Stimulated activated CD4-positive, alpha-beta T cell treated with anti-CD3 and anti-CD28 coated beads, Interleukin-15, amount 100 ng/mL, for 48 hours (primary cell): ENCODE measurements at regions not wholly inside any gene's neighbourhood (a gene's known extent, or its start where the extent isn't known, plus 50 kb on each side); places are given as distances from the start of the nearest gene placed in this dataset.
"Not testable (repeated sequence)": the region's sequence is repeated elsewhere in the genome, so short reads cannot be mapped to it uniquely, and the experiment has no call there.

ENCODE experiments used
- DNase-seq, 2 donors: peaks; one replicate each; pipeline ENCODE4 v3.0.0-alpha.2; 2020; ENCODE audit warnings: low read depth in 2 of 2

DNA sequence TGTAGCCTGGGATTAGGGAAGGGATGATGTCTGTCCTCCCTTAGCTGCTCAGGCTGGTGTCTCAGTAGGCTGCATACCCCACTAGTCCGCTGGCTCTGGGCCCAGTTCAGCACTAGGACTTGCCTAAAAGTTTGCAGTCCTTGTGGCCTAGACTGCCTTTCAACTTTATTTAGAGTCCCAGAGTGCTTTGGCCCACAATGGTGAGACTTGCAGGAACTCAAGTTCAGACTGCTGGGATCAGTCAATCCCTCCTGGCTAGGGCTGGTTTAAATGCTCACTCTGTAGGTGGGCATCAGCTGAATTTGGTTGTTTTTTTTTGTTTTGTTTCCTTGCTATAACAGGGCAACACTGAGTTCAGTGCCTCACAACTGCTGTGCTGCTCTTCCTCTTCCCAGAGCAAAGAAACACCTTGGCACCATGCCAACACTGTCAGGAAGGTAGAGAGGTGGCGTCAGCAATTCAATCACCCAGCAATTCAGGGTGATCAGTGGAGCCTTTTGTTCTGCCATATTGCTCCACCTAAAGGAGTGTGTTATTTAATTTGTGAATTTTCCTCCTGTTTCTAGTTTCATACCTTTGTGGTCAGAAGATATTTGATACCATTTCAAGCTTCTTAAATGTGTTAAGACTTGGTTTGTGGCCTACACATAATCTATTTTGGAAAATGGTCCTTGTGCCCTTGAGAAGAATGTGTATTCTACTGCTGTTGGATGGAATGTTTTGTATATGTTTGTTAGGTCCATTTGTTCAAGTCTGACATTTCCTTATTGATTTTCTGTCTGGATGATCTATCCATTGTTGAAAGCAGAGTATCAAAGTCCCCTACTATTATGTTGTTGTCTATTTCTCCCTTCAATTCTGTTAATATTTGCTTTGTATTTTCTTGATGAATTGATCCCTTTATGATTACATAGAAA lies 284.0 kb upstream of the PMFBP1 start:
- DNase-seq = no peak

DNA sequence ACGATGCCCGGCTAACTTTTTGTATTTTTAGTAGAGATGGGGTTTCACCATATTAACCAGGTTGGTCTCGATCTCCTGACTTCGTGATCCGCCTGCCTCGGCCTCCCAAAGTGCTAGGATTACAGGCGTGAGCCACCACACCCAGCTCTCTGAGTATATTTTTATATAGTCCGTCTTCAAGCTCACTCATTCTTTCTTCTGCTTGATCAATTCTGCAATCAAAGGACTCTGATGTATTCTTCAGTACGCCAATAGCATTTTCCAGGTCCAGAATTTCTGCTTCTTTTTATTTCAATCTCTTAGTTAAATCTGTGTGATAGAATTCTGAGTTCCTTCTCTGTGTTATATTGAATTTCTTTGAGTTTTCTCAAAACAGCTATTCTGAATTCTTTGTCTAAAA lies 281.9 kb upstream of the PMFBP1 start:
- DNase-seq = not testable (repeated sequence)

DNA sequence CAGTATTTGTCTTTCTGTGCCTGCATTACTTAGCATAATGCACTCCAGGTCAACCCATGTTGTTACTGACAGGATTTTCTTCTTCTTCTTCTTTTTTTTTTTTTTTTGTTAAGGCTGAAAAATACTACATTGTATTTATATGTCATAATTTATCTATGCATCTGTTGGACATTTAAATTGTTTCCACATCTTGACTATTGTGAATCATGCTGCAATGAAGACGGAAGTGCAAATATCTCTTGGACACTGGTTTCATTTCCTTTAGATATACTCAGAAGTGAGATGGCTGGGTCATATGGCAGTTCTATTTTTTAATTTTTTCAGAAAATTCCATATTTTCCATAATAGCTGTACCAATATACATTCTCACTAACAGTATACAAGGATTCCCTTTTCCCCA lies 272.7 kb upstream of the PMFBP1 start:
- no peak for DNase-seq

DNA sequence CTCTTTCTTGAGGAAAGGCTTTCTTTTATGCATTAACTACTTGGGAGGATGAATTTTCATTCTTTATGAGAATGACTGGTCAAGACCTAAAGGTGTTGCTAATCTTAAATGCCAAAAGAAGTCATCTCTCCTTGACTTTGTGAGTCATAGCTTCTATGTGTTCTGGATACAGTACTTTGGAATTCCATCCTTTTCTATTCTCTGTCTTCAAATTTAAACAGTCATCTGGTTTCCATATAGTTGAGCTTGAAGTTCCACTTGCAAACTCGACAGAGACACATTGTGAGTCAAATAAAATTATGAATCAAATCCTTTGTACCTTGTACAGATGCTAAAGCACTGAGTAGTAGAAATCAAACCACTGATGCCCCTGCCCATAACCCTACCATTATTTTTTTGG lies 271.9 kb upstream of the PMFBP1 start:
- DNase-seq = no peak

DNA sequence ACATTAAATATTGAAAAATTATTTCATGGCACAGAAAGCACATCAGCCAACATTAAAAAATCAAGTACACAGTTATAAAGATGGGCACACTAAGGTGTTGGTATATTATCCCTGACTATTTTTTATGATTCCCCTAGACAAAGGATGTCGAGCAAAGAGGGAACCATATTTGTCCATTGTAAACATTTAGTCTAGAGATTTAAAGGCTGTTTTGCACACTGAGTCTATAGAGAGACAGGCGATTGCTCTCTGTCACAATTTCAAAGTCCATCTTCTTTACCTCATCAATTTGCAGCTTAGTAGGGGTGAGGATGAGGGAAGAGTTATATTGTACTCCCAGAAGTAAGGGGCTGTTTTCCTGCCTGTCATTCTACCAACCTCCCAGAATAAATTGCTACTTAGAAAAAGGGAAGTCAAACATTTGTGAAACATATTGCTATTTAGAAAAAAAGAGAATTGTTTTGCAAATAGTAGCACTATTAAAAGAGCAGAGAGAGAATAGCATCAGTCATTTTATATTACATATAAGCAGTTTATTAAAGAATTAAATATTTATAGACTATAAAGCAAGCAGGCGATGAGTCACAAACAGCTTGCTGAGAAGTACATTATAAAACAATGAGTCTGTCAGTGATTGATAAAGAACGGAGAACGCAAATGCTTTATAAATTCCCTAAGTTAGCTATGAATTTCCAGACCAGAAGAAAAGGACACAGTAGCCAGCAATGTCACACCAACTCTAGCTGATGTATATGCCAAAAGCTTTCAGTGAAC lies 270.6 kb upstream of the PMFBP1 start:
- no peak for DNase-seq

DNA sequence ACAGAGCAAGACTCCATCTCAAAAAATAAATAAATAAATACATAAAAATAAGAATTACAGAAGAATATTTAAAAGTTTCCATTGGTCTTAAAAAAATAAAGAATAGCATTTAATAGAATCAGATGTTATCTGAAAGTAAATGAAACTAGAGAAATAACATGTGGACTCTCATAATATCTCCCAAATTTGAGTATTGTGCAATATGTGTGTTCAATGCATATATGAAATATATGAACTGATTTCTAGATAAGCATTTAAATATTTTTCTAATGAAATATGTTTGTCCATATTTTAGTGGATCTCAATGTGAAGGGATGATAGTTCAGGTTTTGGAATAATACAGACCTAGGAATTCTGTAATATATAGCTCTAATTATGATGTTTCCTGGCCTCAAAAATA lies 265.9 kb upstream of the PMFBP1 start:
- no peak for DNase-seq

DNA sequence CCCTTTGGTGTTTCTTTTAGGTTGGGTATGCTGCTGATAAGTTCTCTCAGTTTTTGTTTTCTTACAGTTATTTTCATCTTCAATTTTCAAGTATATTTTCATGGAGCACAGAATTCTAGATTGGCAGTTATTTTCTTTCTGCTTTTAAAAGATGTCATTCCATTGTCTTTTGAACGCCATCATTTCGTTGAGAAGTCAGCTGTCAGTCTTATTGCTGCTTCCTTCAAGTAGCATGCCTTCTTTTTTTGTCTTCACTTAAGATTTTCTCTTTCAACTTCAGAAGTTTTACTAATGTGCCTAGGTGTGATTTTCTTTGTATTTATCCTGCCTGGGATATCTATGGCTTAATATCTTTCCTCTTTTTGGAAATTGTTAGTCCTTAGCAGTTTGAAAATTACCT lies 262.2 kb upstream of the PMFBP1 start:
- DNase-seq = no peak

DNA sequence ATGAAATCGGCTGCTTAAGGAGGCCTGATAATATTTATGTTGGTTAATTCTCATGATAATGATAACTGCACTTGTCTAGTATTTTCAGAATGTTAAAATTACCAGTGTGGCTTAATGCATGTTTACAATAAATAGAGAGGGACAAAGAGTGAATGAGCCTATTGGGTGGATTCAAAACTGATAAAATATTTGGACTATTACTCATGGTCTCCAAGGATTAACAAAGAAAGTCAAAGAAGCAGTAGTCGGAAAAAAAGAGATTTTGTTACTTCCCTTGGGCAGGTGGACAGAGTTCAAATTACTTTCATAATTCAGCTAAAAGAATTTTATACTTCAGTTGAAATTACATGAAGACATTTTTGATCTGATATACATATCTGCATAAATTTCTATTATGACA lies 258.2 kb upstream of the PMFBP1 start:
- DNase-seq = no peak

DNA sequence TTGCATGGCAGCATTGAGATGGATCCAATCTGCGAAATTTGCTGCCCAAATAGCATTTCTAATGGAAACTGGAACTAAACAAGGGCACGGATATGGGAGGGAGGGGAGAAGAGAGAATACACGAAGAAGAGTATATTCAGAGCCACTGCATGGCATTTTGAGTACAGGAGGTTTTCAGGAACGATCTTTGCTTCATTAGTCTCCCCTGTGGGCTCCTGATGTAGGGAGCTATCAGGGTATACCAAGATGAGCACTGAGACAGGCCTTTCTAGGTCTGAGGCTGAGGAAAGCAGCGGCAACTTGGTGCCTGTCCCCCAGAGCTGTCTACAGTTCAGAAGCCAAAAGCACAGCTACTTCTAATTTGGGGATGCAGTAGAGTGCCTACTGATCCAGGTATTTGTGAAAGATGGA lies 257.7 kb upstream of the PMFBP1 start:
- DNase-seq = no peak

DNA sequence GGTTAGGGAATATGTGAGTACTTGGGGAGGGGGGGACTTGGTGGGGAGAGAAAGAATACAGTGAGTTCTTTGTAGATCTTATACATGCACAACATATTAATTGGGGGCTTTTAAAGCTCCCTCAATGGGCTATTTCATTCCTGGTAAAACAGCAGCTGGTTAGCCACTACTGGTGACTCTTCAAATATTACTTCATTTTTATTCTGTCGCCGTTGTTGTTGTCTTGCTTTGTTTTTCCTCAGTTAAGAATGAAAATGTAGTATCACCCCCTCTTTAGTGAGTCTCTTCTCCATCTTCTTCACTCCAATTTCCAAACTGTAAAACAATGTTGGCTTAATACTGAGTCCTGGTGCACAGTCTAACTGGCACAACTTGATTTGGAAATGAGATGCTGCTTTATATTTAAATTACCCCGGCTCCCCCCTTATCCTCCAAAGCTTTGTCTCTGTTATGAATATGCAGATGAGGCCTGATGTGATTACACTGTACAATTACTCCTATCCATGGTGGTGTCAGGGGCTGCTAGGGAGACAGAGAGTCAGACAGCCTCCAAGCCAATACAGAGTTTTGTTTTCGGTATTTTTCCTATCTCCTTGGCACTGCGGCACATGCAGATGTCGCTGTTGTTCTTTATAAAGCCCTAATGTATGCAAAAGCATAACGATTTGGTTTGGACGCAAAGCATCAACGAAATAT lies 256.9 kb upstream of the PMFBP1 start:
- no peak for DNase-seq

DNA sequence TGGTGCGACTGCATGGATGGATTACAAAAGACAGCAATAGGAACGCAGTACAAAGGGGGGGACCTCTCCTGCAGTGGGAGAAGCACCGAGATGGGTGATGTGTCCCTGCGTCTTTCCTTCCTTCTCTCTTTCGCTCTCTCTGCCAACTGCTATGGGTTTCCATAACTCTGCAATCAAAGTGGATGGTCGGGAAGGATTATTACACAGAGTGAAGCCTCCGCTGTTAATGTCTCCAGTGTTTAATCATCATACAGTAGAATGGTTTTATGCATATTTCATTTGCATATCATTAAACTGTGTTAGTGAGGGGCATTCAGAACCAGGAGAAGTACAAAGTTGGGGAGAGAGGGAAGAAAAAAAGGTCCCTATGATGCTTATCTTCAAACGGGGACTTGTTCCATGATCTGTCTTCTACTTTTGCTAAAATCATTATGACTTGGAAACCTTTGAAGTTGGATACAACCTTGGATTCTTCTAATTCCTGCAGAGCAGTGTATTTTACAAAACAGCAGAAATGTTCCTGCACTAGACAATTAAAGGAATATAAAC lies 255.9 kb upstream of the PMFBP1 start:
- DNase-seq = no peak

DNA sequence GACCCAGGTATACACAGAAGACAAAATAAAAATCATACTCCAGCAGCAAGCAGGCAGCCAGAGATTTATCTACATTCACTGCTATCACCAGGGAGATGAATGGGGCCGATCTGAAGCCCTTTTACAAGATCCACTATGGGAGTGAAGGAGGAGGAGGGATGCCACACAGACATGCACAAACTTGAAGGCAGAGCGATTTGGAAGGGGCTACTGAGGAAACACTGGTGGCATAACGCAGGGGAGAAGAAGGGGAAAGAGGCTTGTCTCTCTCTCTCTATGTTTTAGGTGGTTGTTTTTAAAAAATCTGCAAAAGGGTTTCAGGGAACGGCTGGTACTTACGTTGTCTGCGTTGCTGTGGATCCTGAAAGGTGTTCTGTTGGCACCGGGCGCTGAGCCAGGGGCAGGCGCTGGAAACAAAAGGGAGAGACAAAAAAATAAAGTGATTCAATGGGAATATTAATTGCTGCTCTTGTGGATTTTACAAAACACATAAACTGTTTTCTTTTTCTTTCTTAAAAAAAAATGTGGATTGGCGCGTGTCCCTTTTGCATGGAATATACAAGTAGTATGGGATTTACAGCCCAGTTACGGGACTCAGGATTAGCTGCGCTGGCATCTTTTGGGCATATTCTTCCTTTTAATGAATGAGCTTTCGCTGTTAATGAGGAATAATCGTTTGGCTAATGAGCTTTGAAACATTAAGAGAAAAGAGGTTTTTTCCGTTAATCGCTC lies 255.3 kb upstream of the PMFBP1 start:
- DNase-seq = no peak

DNA sequence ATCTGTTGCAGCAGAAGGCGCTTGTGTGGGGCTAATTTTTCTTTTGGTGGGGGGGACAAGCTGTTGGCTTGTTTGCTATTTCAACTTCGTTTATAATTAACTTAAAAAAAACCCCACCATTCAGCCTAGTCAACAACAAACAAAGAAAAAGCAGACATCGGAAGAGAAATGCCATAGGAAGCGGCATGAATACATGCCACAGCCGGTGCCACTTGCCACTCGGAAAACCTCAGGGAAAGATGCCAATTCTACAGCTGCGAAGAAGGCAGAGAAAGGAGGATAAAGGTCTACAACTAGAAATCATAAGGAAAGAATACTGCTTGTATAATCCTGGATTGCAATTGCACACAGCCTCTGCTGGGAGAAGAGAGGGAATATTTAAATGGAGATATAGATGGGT lies 254.4 kb upstream of the PMFBP1 start:
- DNase-seq = no peak

DNA sequence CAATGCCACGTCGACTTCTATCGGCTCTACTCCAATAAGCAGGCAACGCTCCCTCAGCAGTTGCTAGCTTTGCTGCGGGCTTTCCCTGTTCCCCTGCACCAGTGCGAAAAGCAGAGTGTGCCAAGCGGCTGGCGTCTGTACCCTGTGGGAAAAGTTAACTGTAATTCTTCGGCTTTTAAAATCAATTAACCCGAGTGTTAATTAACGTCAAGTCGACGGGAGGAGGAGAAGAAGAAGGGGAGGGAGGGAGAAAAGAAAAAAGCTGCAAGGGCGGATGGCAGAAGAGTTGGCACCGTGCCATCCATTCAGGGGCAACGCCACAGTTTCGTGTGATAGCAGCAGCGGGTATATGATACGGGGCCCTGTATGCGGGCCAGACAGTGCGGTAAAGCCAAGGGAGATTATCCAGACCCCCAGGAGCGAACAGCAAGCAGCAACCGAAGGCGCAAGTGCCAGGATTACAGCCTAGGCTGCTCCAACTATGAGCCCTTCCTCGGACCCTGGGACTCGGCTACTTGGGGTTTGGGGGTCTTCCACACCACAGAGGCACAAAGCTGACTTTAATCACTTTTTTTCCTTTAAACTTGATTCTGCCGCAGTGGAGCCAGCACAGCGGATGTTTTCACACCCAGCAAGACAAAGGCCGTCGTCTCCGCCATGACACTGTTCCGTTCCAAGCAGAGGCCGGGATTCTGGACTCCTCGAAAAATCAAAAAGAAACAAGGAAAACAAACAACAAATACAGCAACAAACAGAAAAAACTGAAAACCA lies 253.8 kb upstream of the PMFBP1 start:
- DNase-seq = no peak

DNA sequence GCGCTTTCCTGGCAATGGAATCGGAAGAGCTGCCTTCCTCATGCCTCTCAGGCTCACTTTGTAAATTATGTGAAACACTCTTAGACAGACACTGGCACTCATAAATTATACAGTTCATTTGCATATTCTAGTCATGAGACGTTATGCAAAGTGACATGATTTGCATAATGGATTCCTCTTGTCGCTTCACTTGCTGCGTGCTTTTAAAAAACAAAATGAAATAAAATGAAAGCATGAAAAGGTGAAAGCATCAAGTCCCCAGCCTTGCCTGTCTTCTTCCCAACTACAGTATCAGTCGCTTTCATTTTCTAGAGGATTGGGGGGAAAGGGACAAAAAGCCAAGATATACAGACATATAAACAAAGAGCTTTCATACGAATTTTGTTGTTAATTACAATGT lies 252.8 kb upstream of the PMFBP1 start:
- DNase-seq = no peak

DNA sequence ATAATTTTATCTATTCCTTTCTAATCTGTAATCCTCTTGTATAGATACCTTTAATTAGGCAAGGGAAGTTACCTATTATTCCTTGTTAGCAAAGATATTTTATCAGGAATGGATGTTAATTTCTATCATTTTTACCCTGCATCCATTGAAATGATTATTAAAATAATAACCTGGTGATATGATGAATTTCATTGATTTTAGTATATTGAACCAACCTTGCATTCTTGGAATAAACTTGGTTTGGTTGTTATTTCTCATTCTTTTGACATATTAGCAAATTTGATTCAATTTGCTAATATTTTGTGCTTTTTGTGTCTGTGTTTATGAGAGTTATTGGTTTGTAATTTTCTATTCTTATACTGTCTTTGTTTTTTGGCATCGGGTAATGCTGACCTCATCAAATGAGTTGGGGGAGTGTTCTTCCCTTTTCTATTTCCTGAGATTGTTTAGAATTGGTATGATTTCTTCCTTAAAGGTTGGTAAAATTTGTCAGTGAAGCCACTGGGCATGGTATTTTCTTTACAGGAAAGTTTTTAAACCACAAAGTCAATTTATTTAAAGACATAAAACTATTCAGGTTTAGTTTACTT lies 250.4 kb upstream of the PMFBP1 start:
- no peak for DNase-seq

DNA sequence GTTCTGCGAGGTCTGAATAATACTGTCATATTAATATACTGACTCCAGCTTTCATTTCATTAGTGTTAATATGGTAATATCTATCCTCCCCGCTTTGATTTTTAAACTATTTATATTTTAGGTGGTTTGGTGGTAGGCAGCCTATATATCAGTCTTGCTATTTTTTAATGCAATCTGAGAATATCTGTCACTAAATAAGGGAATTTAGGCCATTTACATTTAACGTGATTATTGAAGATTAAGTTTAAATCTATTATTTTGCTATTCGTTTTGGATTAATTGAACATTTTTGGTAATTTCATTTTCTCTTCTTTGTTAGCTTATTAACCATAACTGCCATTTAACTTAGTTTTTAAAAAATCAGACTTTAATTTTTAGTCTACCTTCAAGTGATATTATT lies 247.7 kb upstream of the PMFBP1 start:
- no peak for DNase-seq

DNA sequence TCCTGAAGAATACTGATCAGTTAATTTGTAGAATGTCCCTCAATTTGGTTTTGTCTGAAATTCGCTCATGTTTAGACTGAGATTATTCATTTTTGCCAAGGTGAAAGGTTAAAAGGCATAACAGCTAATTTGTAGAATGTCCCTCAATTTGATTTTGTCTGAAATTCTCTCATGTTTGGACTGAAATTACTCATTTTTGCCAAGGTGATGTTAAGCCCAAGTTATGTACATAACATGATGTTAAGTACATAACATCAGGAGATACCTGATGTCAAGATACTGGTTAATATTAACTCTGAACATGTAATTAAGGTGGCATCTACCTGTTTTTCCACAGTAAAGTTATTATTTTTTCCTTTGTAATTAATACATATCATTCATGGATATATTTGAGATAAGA lies 243.4 kb upstream of the PMFBP1 start:
- no peak for DNase-seq

DNA sequence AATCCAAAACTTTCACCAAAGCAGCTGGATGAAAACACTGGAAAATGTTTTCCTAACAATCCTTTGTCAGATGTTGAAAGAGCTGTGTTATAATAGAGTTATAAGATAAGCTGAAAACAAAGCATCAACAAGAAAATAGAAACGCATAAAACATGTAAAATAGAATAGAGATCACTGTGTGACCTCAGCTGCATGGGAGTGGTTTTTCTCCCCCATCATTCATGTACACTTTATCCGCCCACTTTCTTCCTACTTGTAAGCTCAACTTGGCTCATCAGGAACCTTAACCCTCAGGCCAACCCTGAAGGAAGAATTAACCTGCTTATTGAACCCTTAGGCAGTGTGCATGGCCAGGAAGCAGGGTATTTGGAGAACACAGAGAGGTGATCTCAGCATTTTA lies 238.5 kb upstream of the PMFBP1 start:
- DNase-seq = no peak

DNA sequence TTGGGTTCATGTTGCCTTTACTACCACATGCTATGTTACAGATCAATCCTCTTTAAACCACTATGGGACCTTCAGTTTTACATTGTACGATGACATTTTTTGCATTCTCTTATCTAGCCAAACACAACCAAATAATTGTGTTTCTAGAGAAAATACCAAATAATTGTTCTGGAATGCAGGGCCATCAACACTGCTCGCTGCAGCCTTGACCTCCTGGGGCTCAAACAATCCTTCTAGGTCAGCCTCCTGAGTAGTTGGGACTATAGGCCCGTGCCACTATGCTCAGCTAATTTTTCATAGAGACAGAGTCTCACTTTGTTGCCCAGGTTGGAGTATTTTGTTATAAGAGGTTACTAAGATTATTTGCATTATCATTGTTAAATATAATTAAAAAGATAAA lies 237.5 kb upstream of the PMFBP1 start:
- DNase-seq = no peak
